ENCODE measurements at regions not wholly inside any gene's neighbourhood (a gene's known extent, or its start where the extent isn't known, plus 50 kb on each side); places are given as distances from the start of the nearest gene placed in this dataset.

DNA sequence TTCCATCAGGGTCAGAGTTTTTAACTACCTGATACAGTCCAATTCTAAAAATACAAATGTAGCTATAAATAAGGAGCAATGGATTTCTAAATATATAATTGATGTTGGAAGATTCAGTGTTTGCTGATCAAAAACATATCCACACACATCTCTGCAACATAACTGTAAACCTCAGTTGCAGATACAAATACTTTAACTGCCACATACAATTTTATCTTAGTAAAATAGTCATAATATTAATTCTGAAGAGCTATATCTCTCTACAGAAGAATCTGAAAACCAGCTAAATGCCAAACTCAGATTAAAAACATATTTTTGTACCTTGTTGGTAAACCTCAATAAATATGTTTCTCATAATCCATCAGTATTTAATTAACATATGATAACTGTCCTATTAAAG is 674.3 kb upstream of the INTU start:
- Mint-ChIP-seq H3K9me3 (no peaks in the 10 kb centered on the region), H3K4me1 (peaks cover 22% of the 10 kb centered on the region), H3K27me3 (ENCODE audit: low read depth) (no peaks in the 10 kb centered on the region), H3K4me3 (no peak overlapping the region), H3K36me3 (no peaks in the 10 kb centered on the region), H3K27ac (no peak overlapping the region)
- TF ChIP-seq, protein P1, sequence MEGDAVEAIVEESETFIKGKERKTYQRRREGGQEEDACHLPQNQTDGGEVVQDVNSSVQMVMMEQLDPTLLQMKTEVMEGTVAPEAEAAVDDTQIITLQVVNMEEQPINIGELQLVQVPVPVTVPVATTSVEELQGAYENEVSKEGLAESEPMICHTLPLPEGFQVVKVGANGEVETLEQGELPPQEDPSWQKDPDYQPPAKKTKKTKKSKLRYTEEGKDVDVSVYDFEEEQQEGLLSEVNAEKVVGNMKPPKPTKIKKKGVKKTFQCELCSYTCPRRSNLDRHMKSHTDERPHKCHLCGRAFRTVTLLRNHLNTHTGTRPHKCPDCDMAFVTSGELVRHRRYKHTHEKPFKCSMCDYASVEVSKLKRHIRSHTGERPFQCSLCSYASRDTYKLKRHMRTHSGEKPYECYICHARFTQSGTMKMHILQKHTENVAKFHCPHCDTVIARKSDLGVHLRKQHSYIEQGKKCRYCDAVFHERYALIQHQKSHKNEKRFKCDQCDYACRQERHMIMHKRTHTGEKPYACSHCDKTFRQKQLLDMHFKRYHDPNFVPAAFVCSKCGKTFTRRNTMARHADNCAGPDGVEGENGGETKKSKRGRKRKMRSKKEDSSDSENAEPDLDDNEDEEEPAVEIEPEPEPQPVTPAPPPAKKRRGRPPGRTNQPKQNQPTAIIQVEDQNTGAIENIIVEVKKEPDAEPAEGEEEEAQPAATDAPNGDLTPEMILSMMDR (IDR thresholded peaks at IDR 0.05; ENCODE audit: unreplicated experiment) = no peak
- DNase-seq (ENCODE audit: low spot score in 2 of 2, unreplicated experiment in 2 of 2) = no peak

DNA sequence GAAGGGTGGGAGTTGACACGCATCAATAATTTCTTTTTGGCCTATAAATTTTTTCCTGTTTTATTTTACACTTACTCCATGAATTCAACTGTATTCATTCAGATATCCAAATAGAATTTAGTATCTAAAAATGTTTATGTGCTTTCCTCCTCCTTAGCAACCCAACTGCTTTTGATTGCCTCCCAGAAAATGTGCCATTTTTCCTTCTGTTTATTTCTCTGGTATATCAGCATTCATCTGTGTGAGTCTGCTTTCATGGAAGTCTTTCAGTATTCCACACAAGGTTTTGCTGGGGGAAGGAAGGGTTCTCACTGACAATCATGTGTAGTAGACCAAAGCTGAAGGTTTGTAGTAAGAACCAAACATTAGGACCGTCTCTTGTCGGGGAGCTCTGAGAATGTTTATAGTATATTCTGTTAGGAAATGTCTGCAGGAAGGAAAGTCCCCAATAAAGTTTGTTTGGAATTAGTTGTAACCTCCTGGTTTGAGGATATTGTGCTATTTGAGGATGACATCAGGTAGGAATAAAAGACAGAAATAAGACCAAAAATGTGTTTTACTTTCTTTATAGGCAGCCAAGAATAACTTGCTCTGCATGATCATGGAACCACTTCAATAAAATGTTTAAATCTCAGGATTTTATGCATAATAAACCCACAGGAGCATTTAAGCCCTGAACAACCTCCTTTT is 673.6 kb upstream of the INTU start:
- TF ChIP-seq, protein P1 (IDR thresholded peaks at IDR 0.05; ENCODE audit: unreplicated experiment) = no peak
- peaks cover 22% of the 10 kb centered on the region for H3K4me1 Mint-ChIP-seq
- no peaks in the 10 kb centered on the region for H3K27me3 Mint-ChIP-seq (ENCODE audit: low read depth)
- H3K36me3 Mint-ChIP-seq = no peaks in the 10 kb centered on the region
- no peak for DNase-seq (ENCODE audit: low spot score in 2 of 2, unreplicated experiment in 2 of 2)
- no peak overlapping the region for H3K27ac Mint-ChIP-seq
- no peak overlapping the region for H3K4me3 Mint-ChIP-seq
- H3K9me3 Mint-ChIP-seq = no peaks in the 10 kb centered on the region

GRCh38 chr4:126960760-126961159 is 672.0 kb upstream of the INTU start:
- H3K27ac Mint-ChIP-seq = no peak overlapping the region
- H3K27me3 Mint-ChIP-seq (ENCODE audit: low read depth) = no peaks in the 10 kb centered on the region
- no peak overlapping the region for H3K4me3 Mint-ChIP-seq
- H3K9me3 Mint-ChIP-seq = no peaks in the 10 kb centered on the region
- H3K36me3 Mint-ChIP-seq = no peaks in the 10 kb centered on the region
- no peak for DNase-seq (ENCODE audit: low spot score in 2 of 2, unreplicated experiment in 2 of 2)
- TF ChIP-seq, protein P1 (IDR thresholded peaks at IDR 0.05; ENCODE audit: unreplicated experiment) = no peak
- H3K4me1 Mint-ChIP-seq = peaks cover 17% of the 10 kb centered on the region

DNA sequence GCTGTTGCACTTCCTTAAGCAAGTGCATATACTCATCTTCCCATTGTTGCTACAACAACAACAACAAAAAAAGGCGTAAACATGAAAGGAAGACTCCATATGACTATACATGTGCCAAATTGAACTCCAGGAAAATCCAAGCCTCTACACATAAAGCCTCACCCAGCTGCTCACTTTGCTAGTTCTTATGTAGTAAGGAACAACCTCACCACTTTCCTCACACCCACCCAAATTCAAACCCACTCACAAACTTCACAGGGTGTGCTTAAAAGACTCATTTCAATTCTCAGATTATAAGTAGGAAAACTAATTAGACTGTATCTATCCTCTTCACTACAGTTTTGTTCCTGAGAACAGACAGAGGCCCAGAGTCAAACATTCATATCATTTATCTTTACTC is 671.1 kb upstream of the INTU start:
- DNase-seq (ENCODE audit: low spot score in 2 of 2, unreplicated experiment in 2 of 2) = no peak
- Mint-ChIP-seq H3K27me3 (ENCODE audit: low read depth) (no peaks in the 10 kb centered on the region), H3K9me3 (no peaks in the 10 kb centered on the region), H3K27ac (no peak overlapping the region), H3K4me1 (peaks cover 17% of the 10 kb centered on the region), H3K36me3 (no peaks in the 10 kb centered on the region), H3K4me3 (no peak overlapping the region)
- TF ChIP-seq, protein P1 (IDR thresholded peaks at IDR 0.05; ENCODE audit: unreplicated experiment) = no peak

- Mint-ChIP-seq H3K27ac (no peak overlapping the region), H3K36me3 (no peaks in the 10 kb centered on the region), H3K4me3 (no peak overlapping the region), H3K4me1 (peaks cover 3% of the 10 kb centered on the region), H3K27me3 (ENCODE audit: low read depth) (no peaks in the 10 kb centered on the region), H3K9me3 (no peaks in the 10 kb centered on the region)
- DNase-seq (ENCODE audit: low spot score in 2 of 2, unreplicated experiment in 2 of 2) = no peak
- TF ChIP-seq, protein P1 (IDR thresholded peaks at IDR 0.05; ENCODE audit: unreplicated experiment) = no peak
Measured at GRCh38 chr4:126965877-126966276, 666.9 kb upstream of the INTU start.
